AG09309 (cell line): ENCODE measurements at regions not wholly inside any gene's neighbourhood (a gene's known extent, or its start where the extent isn't known, plus 50 kb on each side); places are given as distances from the start of the nearest gene placed in this dataset.

Experiments
- DNase-seq: peaks from one replicate; pipeline ENCODE4 v3.0.0-alpha.2; 2010; ENCODE audit warnings: low read depth
- H3K4me3 ChIP-seq: 2 replicates; pipeline ENCODE4 v1.5.1; 2011; ENCODE audit warnings: mild to moderate bottlenecking, low read depth, low read length, moderate library complexity; ENCODE audit not compliant: control insufficient read depth
- TF ChIP-seq, protein P1 (sequence below): IDR thresholded peaks from 2 replicates; pipeline ENCODE4 v1.5.1; 2011; ENCODE audit warnings: mild to moderate bottlenecking, low read depth, low read length, inconsistent platforms; ENCODE audit not compliant: insufficient read depth, control insufficient read depth; ENCODE audit errors: missing control alignments

DNA sequence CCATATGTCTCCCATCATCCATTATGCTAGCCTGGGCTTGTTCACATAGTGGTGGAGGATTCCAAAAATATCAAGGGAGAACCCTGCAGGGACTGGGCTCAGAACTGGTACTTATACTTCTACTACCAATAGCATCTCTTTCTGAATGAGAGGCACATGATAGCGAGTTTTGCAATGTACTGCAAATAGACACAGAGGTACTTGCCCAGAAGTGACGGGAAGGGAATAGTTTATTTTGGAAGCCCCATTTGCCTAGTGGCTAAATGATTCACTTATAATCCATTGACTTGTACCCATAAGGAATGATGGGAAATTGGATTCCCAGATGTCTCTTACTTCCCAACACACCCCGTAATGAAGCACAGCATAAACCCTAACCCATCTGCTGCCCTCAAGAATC is 124.8 kb upstream of the ERCC4 start:
- TF ChIP-seq, protein P1, sequence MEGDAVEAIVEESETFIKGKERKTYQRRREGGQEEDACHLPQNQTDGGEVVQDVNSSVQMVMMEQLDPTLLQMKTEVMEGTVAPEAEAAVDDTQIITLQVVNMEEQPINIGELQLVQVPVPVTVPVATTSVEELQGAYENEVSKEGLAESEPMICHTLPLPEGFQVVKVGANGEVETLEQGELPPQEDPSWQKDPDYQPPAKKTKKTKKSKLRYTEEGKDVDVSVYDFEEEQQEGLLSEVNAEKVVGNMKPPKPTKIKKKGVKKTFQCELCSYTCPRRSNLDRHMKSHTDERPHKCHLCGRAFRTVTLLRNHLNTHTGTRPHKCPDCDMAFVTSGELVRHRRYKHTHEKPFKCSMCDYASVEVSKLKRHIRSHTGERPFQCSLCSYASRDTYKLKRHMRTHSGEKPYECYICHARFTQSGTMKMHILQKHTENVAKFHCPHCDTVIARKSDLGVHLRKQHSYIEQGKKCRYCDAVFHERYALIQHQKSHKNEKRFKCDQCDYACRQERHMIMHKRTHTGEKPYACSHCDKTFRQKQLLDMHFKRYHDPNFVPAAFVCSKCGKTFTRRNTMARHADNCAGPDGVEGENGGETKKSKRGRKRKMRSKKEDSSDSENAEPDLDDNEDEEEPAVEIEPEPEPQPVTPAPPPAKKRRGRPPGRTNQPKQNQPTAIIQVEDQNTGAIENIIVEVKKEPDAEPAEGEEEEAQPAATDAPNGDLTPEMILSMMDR = no peak
- no peak for DNase-seq
- H3K4me3 ChIP-seq = no peak overlapping the region

DNA sequence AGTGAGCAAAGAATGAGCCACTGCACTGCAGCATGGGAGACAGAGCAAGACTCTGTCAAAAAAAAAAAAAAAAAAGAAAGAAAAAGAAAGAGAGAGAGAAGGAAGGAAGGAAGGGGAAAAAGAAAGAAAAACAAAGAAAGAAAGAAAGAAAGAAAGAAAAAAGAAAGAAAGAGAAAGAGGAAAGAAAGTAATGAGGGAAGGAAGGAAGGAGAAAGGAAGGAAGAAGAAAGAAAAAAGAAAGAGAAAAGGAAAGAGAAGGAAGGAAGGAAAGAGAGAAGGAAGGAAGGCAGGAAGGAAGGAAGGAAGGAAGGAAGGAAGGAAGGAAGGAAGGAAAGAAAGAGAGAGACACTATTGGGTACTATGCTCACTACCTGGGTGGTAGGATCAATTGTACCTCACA is 122.2 kb upstream of the ERCC4 start:
- H3K4me3 ChIP-seq = no peak overlapping the region
- DNase-seq = no peak
- TF ChIP-seq, protein P1 = no peak

DNA sequence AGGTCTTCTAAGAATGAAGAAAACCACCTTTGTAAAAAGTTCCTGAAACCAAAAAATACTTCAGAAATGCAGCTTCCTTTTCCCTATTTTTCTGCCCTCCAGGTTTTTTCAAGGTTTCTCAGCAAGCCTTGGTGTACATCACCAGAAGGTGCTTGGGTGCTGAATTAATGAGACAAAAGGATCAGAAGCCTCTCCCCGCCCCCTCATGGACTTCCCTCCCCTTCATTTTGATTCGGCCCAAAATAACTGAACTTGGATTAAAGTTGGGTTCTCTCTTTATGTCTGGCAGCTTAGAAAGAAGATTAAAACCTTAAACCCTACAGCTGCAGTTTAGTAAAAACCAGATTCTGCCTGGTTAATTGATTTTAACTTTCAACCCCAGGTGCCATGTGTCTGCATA is 121.7 kb upstream of the ERCC4 start:
- no peak for DNase-seq
- H3K4me3 ChIP-seq = no peak overlapping the region
- TF ChIP-seq, protein P1 = no peak

DNA sequence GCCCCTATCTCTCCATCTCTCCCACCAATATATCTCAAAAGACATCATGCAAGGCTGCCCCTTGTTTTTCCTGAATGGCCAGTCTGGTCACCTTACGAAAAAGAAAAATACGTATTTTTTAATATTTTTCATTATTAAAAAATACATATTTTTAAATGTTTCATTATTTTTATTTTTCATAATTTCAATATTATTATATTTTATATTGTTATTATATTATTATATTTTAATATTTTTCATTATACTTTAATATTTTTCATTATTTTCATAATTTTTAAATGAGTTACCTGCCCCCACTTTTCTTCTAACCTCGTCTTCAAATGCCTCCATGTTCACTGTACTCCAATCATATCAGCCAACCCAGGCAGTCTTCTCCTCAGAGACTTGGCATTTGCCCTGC is 116.0 kb upstream of the ERCC4 start:
- no peak for DNase-seq
- TF ChIP-seq, protein P1 = no peak
- H3K4me3 ChIP-seq = no peak overlapping the region

DNA sequence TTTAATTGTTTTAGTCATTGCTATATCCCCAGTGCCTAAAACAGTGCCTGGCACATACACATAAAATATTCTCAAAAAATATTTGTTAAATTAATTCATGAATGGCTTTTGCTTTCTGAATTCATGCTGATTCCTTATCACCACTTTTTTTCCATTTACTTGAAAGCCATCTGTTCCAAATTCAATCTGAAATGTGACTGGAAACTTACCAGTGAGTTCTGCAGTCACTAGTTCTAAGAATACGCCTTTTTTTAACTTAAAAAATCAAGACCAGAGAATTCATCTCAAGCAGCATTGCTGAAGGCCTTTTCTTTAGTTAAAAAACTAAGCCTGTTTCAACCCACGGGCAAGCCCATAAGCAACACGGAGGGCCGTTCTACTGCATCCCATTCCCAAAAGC is 114.0 kb upstream of the ERCC4 start:
- H3K4me3 ChIP-seq = no peak overlapping the region
- TF ChIP-seq, protein P1 = no peak
- no peak for DNase-seq

DNA sequence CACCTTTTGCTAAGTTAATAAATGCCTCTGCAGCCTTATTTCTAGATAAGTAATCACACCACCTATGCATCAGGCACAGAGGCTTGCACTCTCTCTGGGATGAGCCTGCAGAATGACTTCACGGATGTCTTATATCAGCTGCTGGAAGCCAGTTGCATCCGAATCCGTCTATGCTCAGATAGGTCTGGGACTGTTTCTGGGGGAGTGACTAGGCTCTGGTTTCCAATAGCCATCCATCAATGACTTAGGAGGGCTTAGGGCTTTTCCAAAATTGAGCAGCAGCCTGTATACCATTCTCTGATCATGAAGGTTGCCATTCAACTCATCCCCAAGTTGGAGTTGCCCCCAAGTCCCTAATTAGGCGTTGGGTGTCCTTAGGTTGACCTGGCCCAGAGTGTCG is 113.3 kb upstream of the ERCC4 start:
- DNase-seq = no peak
- TF ChIP-seq, protein P1 = no peak
- H3K4me3 ChIP-seq = no peak overlapping the region

DNA sequence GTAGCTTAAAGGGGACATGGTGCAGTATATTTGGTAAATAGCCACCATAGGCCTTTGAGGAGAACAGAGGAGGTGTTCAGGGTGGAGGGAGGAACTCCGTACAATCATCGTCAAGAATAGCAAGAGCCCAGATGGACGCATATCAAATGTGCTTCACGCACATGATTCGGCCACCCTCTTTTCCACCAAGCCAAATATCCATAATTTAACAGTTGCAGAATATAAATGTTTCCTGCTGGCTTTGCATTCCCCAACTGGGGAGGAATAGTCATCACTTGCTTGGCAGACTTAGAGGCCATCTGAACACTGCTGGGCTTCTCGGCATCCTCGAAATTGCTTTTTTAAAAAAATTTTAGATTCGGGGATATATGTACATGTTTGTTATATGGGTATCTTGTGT is 111.9 kb upstream of the ERCC4 start:
- no peak for DNase-seq
- H3K4me3 ChIP-seq = no peak overlapping the region
- TF ChIP-seq, protein P1 = no peak
